Type B pancreatic cell (in vitro differentiated cells): ENCODE measurements at regions not wholly inside any gene's neighbourhood (a gene's known extent, or its start where the extent isn't known, plus 50 kb on each side); places are given as distances from the start of the nearest gene placed in this dataset.

Experiments
- DNase-seq: peaks from one replicate; pipeline ENCODE4 v3.0.0; 2021; ENCODE audit warnings: mixed read lengths; ENCODE audit not compliant: unreplicated experiment; ENCODE audit errors: extremely low spot score
- H3K27ac Mint-ChIP-seq: 2 replicates; pipeline ENCODE4 v1.8.0; 2021; ENCODE audit warnings: mild to moderate bottlenecking, mixed read lengths
- H3K27me3 Mint-ChIP-seq: 2 replicates; pipeline ENCODE4 v1.8.0; 2021; ENCODE audit warnings: mixed read lengths
- H3K36me3 Mint-ChIP-seq: 2 replicates; pipeline ENCODE4 v1.8.0; 2021; ENCODE audit warnings: mixed read lengths
- H3K4me1 Mint-ChIP-seq: one replicate; pipeline ENCODE4 v1.8.0; 2021; ENCODE audit warnings: mixed read lengths; ENCODE audit not compliant: unreplicated experiment
- H3K4me3 Mint-ChIP-seq: 2 replicates; pipeline ENCODE4 v1.8.0; 2021; ENCODE audit warnings: mild to moderate bottlenecking, mixed read lengths
- H3K9me3 Mint-ChIP-seq: 2 replicates; pipeline ENCODE4 v1.8.0; 2021; ENCODE audit warnings: mixed read lengths
- CTCF ChIP-seq: fragments of 200-600 bp; sonication (generic); conservative IDR thresholded peaks from 2 replicates; pipeline ENCODE4 v1.5.0; 2021; ENCODE audit warnings: antibody characterized with exemption, mild to moderate bottlenecking

- Mint-ChIP-seq H3K36me3 (no peaks in the 10 kb centered on the region), H3K4me3 (no peak overlapping the region), H3K9me3 (no peaks in the 10 kb centered on the region), H3K27me3 (no peaks in the 10 kb centered on the region), H3K27ac (no peak overlapping the region), H3K4me1 (no peaks in the 10 kb centered on the region)
- no peak for TF ChIP-seq CTCF
- no peak for DNase-seq
These were observed 730.0 kb downstream of the CDH8 start for GRCh38 chr16:61306204-61306603.

GRCh38 chr16:61296814-61297213 lies 739.4 kb downstream of the CDH8 start:
- Mint-ChIP-seq H3K4me3 (no peak overlapping the region), H3K4me1 (no peaks in the 10 kb centered on the region), H3K27ac (no peak overlapping the region), H3K36me3 (no peaks in the 10 kb centered on the region), H3K9me3 (no peaks in the 10 kb centered on the region), H3K27me3 (no peaks in the 10 kb centered on the region)
- no peak for TF ChIP-seq CTCF
- DNase-seq, result no peak

- no peak overlapping the region for H3K27ac Mint-ChIP-seq
- no peak for DNase-seq
These were observed 739.9 kb downstream of the CDH8 start for GRCh38 chr16:61296305-61296704.

GRCh38 chr16:61295311-61295710 lies 740.9 kb downstream of the CDH8 start:
- Mint-ChIP-seq H3K9me3 (no peaks in the 10 kb centered on the region), H3K27me3 (no peaks in the 10 kb centered on the region), H3K4me1 (no peaks in the 10 kb centered on the region), H3K27ac (no peak overlapping the region), H3K36me3 (no peaks in the 10 kb centered on the region), H3K4me3 (no peak overlapping the region)
- no peak for DNase-seq
- no peak for TF ChIP-seq CTCF

More at GRCh38 chr16:61296305-61296704, 739.9 kb downstream of the CDH8 start:
- no peaks in the 10 kb centered on the region for H3K4me1 Mint-ChIP-seq
- no peak for TF ChIP-seq CTCF
- no peaks in the 10 kb centered on the region for H3K36me3 Mint-ChIP-seq
- no peak overlapping the region for H3K4me3 Mint-ChIP-seq
- H3K27me3 Mint-ChIP-seq, result no peaks in the 10 kb centered on the region
- no peaks in the 10 kb centered on the region for H3K9me3 Mint-ChIP-seq

- no peak overlapping the region for H3K27ac Mint-ChIP-seq
- no peak for TF ChIP-seq CTCF
These were observed 747.1 kb downstream of the CDH8 start for GRCh38 chr16:61289141-61289540.

GRCh38 chr16:61277849-61278248 lies 758.4 kb downstream of the CDH8 start:
- Mint-ChIP-seq H3K27me3 (no peaks in the 10 kb centered on the region), H3K36me3 (no peaks in the 10 kb centered on the region), H3K4me3 (no peak overlapping the region), H3K4me1 (peaks cover 5% of the 10 kb centered on the region), H3K27ac (no peak overlapping the region), H3K9me3 (peaks cover 6% of the 10 kb centered on the region)
- TF ChIP-seq CTCF, result no peak
- no peak for DNase-seq

More at GRCh38 chr16:61289141-61289540, 747.1 kb downstream of the CDH8 start:
- Mint-ChIP-seq H3K36me3 (no peaks in the 10 kb centered on the region), H3K4me1 (no peaks in the 10 kb centered on the region), H3K9me3 (no peaks in the 10 kb centered on the region), H3K27me3 (no peaks in the 10 kb centered on the region), H3K4me3 (no peak overlapping the region)
- DNase-seq, result no peak
